ENCODE measurements at regions not wholly inside any gene's neighbourhood (a gene's known extent, or its start where the extent isn't known, plus 50 kb on each side); places are given as distances from the start of the nearest gene placed in this dataset.

DNA sequence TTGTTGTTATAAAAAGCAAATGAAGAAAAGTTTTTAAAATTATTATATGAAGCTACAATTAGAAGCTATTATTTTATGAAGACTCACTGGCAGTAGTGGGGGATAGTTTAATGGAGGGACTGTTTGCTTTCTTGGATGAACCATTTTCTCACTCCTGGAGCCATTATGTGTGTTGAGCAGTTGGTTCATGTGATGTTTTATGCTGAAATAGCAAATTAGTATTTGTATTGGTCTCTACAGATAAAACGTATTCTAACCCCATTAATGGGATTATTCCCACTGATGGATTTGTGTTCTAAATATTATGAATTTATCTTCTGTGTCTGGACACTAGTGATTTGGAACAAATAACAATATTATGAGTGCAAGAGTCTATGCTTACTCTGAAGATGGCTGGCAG lies 507.5 kb upstream of the FSHR start:
- CTCF ChIA-PET: no interaction called here
- 10% methylated on average over 1 of the region's 1 CpG for WGBS (ENCODE audit: insufficient coverage, insufficient replicate concordance, low lambda C conversion rate, missing lambda C conversion rate)
- intact Hi-C loops (cut with micrococcal nuclease; ENCODE audit: unreplicated experiment): no loop called here
- in situ Hi-C loops (cut with MboI): no loop called here
- TF ChIP-seq, protein P1, sequence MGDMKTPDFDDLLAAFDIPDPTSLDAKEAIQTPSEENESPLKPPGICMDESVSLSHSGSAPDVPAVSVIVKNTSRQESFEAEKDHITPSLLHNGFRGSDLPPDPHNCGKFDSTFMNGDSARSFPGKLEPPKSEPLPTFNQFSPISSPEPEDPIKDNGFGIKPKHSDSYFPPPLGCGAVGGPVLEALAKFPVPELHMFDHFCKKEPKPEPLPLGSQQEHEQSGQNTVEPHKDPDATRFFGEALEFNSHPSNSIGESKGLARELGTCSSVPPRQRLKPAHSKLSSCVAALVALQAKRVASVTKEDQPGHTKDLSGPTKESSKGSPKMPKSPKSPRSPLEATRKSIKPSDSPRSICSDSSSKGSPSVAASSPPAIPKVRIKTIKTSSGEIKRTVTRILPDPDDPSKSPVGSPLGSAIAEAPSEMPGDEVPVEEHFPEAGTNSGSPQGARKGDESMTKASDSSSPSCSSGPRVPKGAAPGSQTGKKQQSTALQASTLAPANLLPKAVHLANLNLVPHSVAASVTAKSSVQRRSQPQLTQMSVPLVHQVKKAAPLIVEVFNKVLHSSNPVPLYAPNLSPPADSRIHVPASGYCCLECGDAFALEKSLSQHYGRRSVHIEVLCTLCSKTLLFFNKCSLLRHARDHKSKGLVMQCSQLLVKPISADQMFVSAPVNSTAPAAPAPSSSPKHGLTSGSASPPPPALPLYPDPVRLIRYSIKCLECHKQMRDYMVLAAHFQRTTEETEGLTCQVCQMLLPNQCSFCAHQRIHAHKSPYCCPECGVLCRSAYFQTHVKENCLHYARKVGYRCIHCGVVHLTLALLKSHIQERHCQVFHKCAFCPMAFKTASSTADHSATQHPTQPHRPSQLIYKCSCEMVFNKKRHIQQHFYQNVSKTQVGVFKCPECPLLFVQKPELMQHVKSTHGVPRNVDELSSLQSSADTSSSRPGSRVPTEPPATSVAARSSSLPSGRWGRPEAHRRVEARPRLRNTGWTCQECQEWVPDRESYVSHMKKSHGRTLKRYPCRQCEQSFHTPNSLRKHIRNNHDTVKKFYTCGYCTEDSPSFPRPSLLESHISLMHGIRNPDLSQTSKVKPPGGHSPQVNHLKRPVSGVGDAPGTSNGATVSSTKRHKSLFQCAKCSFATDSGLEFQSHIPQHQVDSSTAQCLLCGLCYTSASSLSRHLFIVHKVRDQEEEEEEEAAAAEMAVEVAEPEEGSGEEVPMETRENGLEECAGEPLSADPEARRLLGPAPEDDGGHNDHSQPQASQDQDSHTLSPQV (IDR thresholded peaks at IDR 0.05): no peak
- TF ChIP-seq SRF (IDR thresholded peaks at IDR 0.05; ENCODE audit: low read depth in 2 of 2, low read length in 2 of 2) (no peak), SPI1 (IDR thresholded peaks at IDR 0.05; ENCODE audit: borderline replicate concordance, insufficient read depth, low read depth, low read length) (no peak), SMAD1 (IDR thresholded peaks at IDR 0.05; ENCODE audit: low read depth, partially characterized antibody) (no peak), SMARCA5 (IDR thresholded peaks at IDR 0.05) (no peak), CEBPB (IDR thresholded peaks at IDR 0.05; ENCODE audit: borderline replicate concordance in 1 of 2, low read depth in 2 of 2, low read length in 2 of 2) (no peak), SP1 (IDR thresholded peaks at IDR 0.05; ENCODE audit: low read depth, low read length) (no peak), TBL1XR1 (IDR thresholded peaks at IDR 0.05; ENCODE audit: low read depth, low read length) (no peak), SIX5 (IDR thresholded peaks at IDR 0.05; ENCODE audit: low read depth, low read length, severe bottlenecking) (no peak), RFX5 (IDR thresholded peaks at IDR 0.05; ENCODE audit: low read depth, low read length) (no peak), RAD51 (IDR thresholded peaks at IDR 0.05) (no peak), FOXM1 (IDR thresholded peaks at IDR 0.05; ENCODE audit: low read depth, low read length) (no peak)
- TF ChIP-seq, protein P2, sequence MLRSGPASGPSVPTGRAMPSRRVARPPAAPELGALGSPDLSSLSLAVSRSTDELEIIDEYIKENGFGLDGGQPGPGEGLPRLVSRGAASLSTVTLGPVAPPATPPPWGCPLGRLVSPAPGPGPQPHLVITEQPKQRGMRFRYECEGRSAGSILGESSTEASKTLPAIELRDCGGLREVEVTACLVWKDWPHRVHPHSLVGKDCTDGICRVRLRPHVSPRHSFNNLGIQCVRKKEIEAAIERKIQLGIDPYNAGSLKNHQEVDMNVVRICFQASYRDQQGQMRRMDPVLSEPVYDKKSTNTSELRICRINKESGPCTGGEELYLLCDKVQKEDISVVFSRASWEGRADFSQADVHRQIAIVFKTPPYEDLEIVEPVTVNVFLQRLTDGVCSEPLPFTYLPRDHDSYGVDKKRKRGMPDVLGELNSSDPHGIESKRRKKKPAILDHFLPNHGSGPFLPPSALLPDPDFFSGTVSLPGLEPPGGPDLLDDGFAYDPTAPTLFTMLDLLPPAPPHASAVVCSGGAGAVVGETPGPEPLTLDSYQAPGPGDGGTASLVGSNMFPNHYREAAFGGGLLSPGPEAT (IDR thresholded peaks at IDR 0.05; ENCODE audit: low read depth): no peak
- SMC1A ChIA-PET (ENCODE audit: uncharacterized antibody, unreplicated experiment): interaction anchor here (1.0 kb wide), 1 partner anchor 13 kb away, joined by 3 read pairs; no protein-coding TSS in a partner anchor
- POLR2A ChIA-PET: no interaction called here
- no peaks in the 10 kb centered on the region for H4K20me1 ChIP-seq (ENCODE audit: control insufficient read depth, insufficient read depth)
- H3K9me3 ChIP-seq (replicated peaks; ENCODE audit: control insufficient read depth, insufficient read depth, low read length): no peaks in the 10 kb centered on the region
- DNase-seq (ENCODE audit: low read depth, low spot score): no peak
- H3K27ac ChIP-seq (ENCODE audit: control insufficient read depth, insufficient read depth): no peak overlapping the region
- no peaks in the 10 kb centered on the region; a peak in 1 of 4 replicates for H3K27me3 ChIP-seq (replicated peaks in 1 of 2; ENCODE audit: control insufficient read depth in 2 of 2, insufficient read depth in 2 of 2, low read length in 1 of 2)
- BruUV-seq (replicated peaks): no TSS peak
- H3K36me3 ChIP-seq (ENCODE audit: control insufficient read depth in 2 of 2, insufficient read depth in 2 of 2, low read length in 1 of 2): no peaks in the 10 kb centered on the region
- RAD21 ChIA-PET (ENCODE audit: unreplicated experiment): no interaction called here
- no peak overlapping the region for H3K4me3 ChIP-seq
- ATAC-seq: no peak
- H3K4me2 ChIP-seq (ENCODE audit: control insufficient read depth, insufficient read depth): no peak overlapping the region
- no peaks in the 10 kb centered on the region for H3K79me2 ChIP-seq (ENCODE audit: control insufficient read depth, insufficient read depth, low read length)
- no peak overlapping the region for H3K9ac ChIP-seq (ENCODE audit: control insufficient read depth, insufficient read depth, low read length)
- no peak overlapping the region for H2AFZ ChIP-seq (ENCODE audit: control insufficient read depth, low read depth, low read length)
- no peaks in the 10 kb centered on the region for H3K4me1 ChIP-seq (ENCODE audit: control insufficient read depth, insufficient read depth, low read length)
- no peak for FAIRE-seq
